Lower lobe of right lung (tissue), 2 donors: ENCODE measurements at regions not wholly inside any gene's neighbourhood (a gene's known extent, or its start where the extent isn't known, plus 50 kb on each side); places are given as distances from the start of the nearest gene placed in this dataset.

Experiments
- ATAC-seq, 2 donors: fragments of 200-7000 bp; cut with Tn5 transposase; one replicate each; pipeline ENCODE4 v1.9.1; 2020 to 2022; ENCODE audit warnings: mild to moderate bottlenecking in 2 of 2, moderate library complexity in 2 of 2
- DNase-seq: peaks from one replicate; pipeline ENCODE4 v3.0.0-alpha.2; 2020
- H3K27ac ChIP-seq: fragments of 200-600 bp; one replicate; pipeline ENCODE4 v1.8.0; 2022
- H3K27me3 ChIP-seq: fragments of 200-600 bp; one replicate; pipeline ENCODE4 v1.8.0; 2022; ENCODE audit warnings: low read depth
- H3K36me3 ChIP-seq: fragments of 200-600 bp; one replicate; pipeline ENCODE4 v1.8.0; 2022; ENCODE audit warnings: mild to moderate bottlenecking
- H3K4me1 ChIP-seq: fragments of 200-600 bp; one replicate; pipeline ENCODE4 v1.8.0; 2022
- H3K4me3 ChIP-seq: fragments of 200-600 bp; one replicate; pipeline ENCODE4 v1.8.0; 2022; ENCODE audit warnings: mild to moderate bottlenecking
- H3K9me3 ChIP-seq: fragments of 200-600 bp; one replicate; pipeline ENCODE4 v1.8.0; 2022
- intact Hi-C: fragments of 100-400 bp; cut with DNase I; formaldehyde crosslinking; loops from one replicate; pipeline ENCODE4 v1.11.0; 2022
- TF ChIP-seq, protein P1 (sequence below): fragments of 200-600 bp; IDR thresholded peaks from one replicate; pipeline ENCODE4 v1.8.0; 2022; ENCODE audit warnings: antibody characterized with exemption, mild to moderate bottlenecking
- donor health status: DM: no; HTN: yes; CAD: no; lungs with severe emphysema.

DNA sequence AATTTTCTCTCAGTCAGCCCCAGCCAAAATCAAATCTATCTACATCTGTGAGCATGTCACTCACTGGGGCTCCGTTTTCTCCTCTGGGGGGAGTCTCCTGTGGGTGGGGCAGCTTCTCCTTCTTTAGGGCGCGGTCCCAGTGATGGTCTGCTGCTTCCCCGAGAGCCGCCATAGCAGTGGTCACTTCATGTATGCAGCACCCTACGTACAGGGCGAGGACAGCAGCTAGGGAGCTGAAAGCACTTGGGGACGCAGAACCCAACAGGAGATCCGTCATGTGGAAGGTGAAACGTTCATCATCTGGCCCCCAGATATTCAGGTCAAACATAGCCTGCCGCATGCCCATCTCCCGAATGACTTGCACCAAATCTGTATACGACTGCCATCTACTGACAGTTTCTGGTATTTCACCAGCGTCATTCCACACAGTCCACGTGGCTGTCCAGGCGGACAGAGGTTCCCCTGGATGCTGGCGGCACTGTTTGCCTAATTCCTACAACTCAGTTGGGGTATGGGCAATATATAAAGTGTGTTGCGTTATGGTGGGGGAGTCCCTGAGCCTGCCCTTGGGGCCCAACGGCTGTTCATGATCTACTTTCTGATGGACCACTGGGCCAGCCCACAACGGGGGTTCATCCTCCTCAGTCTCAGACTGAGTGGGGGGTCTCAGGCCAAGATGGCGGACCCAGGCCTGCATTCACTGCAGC, 795.0 kb downstream of the EFNA5 start:
- no peak overlapping the region for H3K4me3 ChIP-seq
- TF ChIP-seq, protein P1, sequence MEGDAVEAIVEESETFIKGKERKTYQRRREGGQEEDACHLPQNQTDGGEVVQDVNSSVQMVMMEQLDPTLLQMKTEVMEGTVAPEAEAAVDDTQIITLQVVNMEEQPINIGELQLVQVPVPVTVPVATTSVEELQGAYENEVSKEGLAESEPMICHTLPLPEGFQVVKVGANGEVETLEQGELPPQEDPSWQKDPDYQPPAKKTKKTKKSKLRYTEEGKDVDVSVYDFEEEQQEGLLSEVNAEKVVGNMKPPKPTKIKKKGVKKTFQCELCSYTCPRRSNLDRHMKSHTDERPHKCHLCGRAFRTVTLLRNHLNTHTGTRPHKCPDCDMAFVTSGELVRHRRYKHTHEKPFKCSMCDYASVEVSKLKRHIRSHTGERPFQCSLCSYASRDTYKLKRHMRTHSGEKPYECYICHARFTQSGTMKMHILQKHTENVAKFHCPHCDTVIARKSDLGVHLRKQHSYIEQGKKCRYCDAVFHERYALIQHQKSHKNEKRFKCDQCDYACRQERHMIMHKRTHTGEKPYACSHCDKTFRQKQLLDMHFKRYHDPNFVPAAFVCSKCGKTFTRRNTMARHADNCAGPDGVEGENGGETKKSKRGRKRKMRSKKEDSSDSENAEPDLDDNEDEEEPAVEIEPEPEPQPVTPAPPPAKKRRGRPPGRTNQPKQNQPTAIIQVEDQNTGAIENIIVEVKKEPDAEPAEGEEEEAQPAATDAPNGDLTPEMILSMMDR: peak; percentile 58
- H3K4me1 ChIP-seq: no peaks in the 10 kb centered on the region
- H3K27me3 ChIP-seq: no peaks in the 10 kb centered on the region
- no peak overlapping the region for H3K27ac ChIP-seq
- no peaks in the 10 kb centered on the region for H3K36me3 ChIP-seq
- intact Hi-C loops: no loop called here
- DNase-seq: no peak
- H3K9me3 ChIP-seq: no peaks in the 10 kb centered on the region
- ATAC-seq: peak; percentile 67 to 70

DNA sequence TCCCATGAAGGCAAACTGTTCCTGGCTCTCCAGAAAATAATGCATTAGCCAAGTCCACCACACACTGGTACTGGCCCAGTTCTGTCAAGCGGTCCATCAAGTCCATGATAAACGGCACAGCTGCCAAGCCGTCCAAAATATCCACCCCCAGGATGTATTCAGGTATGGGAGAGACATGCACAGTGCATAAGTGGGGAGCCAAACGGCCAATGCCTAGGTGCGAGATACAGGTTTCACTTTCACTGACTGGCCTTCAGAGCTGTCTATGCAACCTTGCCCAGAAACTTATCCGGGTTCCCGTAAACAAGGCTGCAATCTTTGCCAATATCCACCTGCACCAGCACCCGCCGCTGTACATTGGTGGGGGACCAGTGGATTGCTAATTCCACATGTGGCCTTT, 795.8 kb downstream of the EFNA5 start:
- Histone ChIP-seq H3K27ac (no peak overlapping the region), H3K36me3 (no peaks in the 10 kb centered on the region), H3K27me3 (no peaks in the 10 kb centered on the region), H3K4me3 (no peak overlapping the region), H3K9me3 (no peaks in the 10 kb centered on the region), H3K4me1 (no peaks in the 10 kb centered on the region)
- TF ChIP-seq, protein P1: no peak
- DNase-seq (no peak), ATAC-seq (peak; percentile 24 to 56)
- intact Hi-C loops: no loop called here

DNA sequence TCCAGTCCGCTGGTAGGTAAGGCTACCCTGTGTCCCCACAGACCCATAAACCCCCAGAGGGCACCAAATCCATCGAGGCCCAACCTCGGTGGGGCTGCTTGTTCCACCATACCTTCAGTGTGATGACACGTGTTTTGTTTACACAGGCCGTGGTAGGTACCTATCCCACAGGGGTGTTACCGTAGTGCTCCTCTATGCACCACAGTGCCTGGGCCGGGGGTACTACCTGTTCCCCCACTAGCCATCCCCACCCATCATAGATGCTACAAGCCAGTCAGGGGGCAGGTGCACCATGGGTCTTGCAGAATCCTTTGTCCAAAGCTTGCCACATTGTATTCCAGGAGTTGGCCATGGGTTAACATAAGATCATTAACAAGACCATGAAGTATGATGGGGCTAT, 796.2 kb downstream of the EFNA5 start:
- no peaks in the 10 kb centered on the region for H3K36me3 ChIP-seq
- H3K27ac ChIP-seq: no peak overlapping the region
- no peak for DNase-seq
- no peaks in the 10 kb centered on the region for H3K27me3 ChIP-seq
- intact Hi-C loops: no loop called here
- H3K4me1 ChIP-seq: no peaks in the 10 kb centered on the region
- TF ChIP-seq, protein P1: no peak
- ATAC-seq: peak in 1 of 2 donors; percentile 26
- no peaks in the 10 kb centered on the region for H3K9me3 ChIP-seq
- no peak overlapping the region for H3K4me3 ChIP-seq

DNA sequence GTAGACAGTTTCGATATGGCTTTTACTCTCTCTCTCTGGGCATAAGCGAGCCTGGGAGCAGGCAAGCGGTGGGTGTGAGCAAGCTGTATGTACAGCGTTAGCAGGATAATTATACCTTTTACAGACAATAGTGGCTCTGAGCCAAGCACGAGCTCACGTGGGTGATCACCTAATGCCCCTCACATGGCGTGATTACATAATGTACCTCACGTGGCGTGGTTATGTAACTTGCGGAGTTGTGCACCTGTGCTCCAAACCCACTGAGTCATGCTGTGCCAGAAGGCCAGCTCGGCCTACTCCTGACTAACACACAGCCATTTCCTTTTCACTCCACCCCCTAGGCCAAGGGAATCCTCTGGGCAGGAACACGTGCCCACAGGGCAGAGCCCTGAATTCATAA, 797.2 kb downstream of the EFNA5 start:
- no peaks in the 10 kb centered on the region for H3K36me3 ChIP-seq
- H3K4me3 ChIP-seq: no peak overlapping the region
- no peaks in the 10 kb centered on the region for H3K9me3 ChIP-seq
- no peaks in the 10 kb centered on the region for H3K27me3 ChIP-seq
- TF ChIP-seq, protein P1: no peak
- DNase-seq: no peak
- H3K4me1 ChIP-seq: no peaks in the 10 kb centered on the region
- no peak overlapping the region for H3K27ac ChIP-seq
- intact Hi-C loops: no loop called here
- no peak for ATAC-seq

DNA sequence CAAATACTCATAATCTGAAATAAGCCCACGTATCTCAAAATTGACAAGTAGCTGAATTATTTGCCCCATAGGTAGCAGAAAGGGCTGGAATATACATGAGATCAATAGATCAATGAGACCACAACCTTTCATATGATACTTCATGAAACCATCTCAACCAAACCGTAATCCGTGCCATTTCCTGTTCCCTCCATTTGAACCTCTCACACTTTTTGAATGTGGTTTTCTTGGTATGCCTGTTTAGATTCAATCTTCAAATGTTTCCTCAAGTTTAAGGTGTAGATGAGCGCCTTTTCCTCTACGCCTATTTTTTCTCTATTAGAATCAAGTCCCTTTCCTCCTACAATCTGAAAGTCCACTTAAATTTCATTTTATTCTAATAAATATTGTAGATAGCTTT, 805.5 kb downstream of the EFNA5 start:
- ATAC-seq (no peak), DNase-seq (no peak)
- TF ChIP-seq, protein P1: no peak
- Histone ChIP-seq H3K36me3 (no peaks in the 10 kb centered on the region), H3K9me3 (no peaks in the 10 kb centered on the region), H3K4me1 (no peaks in the 10 kb centered on the region), H3K27me3 (no peaks in the 10 kb centered on the region), H3K27ac (no peak overlapping the region), H3K4me3 (no peak overlapping the region)
- intact Hi-C loops: no loop called here
